NCI-H446 (cell line): ENCODE measurements at regions not wholly inside any gene's neighbourhood (a gene's known extent, or its start where the extent isn't known, plus 50 kb on each side); places are given as distances from the start of the nearest gene placed in this dataset.
A peak's percentile ranks its signal among the peaks of the same experiment; 100 is the strongest.
"Not testable (repeated sequence)": the region's sequence is repeated elsewhere in the genome, so short reads cannot be mapped to it uniquely, and the experiment has no call there.

Experiments used
- DNase-seq, 2 experiments: peaks; one replicate each; lab custom pipeline; 2025; lab: John Stamatoyannopoulos, UW

GRCh38 chr3:34056951-34057390, 258.5 kb downstream of the PDCD6IP start:
- no peak for DNase-seq

GRCh38 chr3:34060995-34061394, 262.6 kb downstream of the PDCD6IP start:
- DNase-seq, result not testable (repeated sequence)

DNA sequence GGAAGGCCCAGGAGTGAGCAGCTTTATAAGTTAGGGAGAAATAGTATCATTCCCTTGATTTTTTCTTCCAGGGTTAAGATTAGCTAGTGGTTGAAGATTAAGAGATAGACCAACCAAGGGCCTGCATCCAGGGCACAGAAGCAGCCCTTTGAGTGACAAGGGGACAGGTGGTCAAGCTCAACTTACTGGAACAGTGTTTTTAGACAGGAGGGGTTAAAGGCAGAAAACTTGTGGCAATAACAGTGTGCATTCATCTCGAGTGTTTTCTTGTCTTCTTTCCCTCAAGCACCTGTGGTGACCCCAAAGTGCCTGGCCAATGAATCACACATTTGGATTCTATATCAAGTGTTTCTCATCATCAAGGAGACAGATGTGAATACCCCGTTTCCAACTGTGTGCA, 267.5 kb downstream of the PDCD6IP start:
- DNase-seq, result no peak

DNA sequence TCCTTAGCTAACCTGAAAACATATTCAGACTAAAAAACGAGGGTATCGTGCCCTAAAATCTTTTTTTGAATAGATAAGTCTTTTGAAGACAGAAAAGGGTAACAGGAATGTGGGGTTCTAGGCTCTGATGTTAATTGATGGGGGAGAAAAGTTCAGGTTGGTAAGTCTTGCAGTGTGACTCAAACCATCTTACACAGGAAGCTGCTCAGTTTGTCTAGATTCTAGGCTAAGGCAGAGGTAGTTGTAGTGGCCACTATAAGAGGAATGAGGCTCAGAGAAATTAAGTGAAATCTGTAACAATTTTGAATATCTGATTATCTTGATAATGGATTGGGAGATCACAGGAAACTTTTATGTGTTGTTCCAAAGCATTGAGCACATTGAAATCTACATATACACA, 267.9 kb downstream of the PDCD6IP start:
- no peak for DNase-seq

- no peak for DNase-seq
Observed at GRCh38 chr3:34066999-34067398, 268.6 kb downstream of the PDCD6IP start.

DNA sequence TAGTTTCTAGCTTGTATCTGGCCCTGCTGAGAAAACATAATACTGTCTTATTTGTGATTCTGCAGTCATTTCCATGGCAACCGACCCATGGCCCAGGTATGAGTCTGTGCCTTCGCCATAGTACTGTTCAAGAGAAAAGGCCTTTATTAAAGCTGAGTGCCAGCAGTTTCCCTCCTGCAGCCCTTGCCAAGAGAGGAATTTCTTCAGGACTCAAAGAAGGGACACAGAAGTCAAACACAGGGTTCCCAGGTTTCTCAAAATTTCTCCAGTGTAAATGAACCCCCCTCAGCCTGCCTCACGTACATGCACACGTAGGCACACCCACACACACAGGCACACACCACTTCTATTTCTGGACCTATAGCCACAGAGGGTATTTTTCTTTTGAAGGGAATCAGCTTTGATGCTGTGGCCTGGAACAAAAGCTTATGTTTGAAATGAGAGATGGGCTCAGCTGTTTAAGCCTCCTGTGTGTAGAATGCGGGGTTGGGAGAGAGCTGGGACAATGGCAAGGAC, 269.2 kb downstream of the PDCD6IP start:
- no peak for DNase-seq

GRCh38 chr3:34068505-34068904, 270.1 kb downstream of the PDCD6IP start:
- no peak for DNase-seq

GRCh38 chr3:34070831-34071585, 272.6 kb downstream of the PDCD6IP start:
- no peak for DNase-seq

DNA sequence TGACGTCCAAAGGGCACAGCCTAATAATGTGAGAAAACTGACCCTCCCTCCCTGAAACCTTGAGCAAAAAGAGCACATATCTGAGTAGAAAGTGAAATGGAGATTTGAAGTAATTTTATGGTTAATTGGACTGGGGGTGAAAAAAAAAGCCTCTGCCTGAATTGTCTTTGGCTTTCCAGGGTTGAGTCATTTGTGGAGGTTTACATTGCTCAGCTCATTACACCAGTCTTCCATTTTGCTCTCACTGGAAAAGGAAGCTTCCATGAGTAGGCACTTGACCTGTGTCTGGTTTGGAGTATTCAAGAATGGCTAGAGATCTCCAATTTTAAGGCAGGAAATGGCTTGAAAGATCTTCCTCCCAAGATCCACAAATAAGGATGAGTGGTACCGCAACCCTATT, 273.9 kb downstream of the PDCD6IP start:
- DNase-seq, result no peak

DNA sequence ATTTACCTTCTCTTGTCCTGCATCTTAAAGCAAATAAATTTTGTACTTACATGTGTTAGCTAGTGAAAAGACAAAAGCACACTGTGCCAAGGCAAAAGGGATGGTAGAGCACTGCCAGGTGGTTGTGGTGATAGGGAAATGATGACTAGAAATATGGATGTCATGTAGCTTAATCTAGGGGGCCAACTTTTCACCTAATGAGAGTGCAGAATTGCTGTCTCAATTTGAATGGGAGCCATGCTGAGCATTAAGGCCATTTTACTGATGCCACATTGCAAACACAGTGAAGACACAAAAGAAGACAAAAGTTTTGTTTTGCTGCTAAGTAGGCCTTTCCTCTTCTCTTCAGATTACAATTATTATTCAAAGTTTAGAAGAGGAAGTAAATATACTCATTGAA, 274.7 kb downstream of the PDCD6IP start:
- no peak for DNase-seq

DNA sequence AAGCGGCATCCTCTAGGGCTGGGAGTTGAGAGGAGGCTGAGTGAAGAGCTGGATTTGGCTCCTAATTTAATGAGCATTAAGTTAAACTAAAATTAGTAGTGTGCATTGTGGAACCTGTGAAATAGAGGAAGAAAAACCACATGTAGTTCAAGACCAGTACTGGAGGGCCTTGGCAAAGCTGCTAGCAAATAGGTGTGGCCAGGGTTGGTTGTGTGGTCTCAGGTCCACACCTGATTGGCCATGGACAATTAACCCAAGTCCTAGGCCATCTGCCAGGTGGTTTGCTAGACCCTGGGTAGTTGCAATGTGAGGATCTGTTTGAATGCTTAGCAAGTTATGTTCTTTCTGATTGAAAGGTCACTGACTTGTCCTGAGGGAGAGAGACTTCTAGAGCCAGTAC, 275.5 kb downstream of the PDCD6IP start:
- DNase-seq, result no peak

DNA sequence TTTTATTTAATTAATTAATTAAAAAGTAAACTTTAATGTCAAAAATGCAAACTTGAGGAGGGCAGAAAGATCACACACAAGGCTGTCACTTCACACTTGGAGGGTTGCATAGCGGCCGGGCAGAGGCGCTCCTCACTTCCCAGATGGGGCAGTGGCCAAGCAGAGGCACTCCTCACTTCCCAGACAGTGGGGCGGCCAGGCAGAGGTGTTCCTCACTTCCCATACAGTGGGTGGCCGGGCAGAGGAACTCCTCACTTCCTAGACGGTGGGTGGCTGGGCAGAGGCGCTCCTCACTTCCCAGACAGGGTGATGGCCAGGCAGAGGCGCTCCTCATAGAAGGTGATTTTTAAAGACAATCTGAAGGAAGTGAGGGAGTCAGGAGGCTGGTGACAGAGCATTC, 277.5 kb downstream of the PDCD6IP start:
- no peak for DNase-seq

GRCh38 chr3:34077417-34078195, 279.2 kb downstream of the PDCD6IP start:
- DNase-seq, result no peak

DNA sequence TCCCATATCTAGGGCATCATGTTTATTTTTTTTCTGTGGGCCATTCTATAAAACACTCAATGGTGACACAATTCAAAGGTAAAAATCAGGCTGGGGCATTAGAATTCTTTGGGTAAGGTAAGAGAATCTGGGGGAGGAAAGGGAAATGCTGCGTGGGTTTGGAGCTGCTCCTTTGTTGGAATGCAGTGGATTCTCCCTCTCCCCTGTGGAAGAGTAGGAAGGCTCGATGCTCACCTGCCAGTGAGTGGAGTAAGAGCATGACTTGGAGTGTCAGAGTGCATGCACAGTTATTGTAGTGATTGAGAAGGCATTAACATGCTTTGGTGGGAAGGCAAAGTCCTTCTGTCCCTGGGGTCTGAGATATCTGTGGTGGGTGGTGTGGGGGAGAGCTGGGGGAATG, 280.0 kb downstream of the PDCD6IP start:
- DNase-seq, result no peak

DNA sequence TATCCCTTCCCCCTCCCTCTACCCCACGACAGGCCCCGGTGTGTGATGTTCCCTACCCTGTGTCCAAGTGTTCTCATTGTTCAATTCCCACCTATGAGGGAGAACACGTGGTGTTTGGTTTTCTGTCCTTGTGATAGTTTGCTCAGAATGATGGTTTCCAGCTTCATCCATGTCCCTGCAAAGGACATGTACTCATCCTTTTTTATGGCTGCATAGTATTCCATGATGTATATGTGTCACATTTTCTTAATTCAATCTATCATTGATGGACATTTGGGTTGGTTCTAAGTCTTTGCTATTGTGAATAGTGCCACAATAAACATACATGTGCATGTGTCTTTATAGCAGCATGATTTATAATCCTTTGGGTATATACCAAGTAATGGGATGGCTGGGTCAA, 281.4 kb downstream of the PDCD6IP start:
- DNase-seq, result not testable (repeated sequence)

DNA sequence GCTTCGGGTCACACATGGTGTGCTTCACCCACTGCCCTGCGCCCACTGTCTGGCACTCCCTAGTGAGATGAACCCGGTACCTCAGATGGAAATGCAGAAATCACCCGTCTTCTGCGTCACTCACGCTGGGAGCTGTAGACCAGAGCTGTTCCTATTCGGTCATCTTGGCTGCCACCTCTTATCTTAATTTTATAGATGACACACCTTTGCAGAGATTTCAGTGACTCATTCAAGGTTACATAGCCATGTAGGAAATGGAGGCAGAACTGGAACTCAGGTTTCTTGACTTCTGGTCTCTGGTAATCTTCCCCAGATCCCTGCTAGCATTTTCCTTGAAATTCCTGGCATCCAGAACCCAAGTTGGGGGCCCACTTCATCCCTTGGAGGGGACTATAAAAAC, 291.9 kb downstream of the PDCD6IP start:
- DNase-seq, result not testable (repeated sequence)

DNA sequence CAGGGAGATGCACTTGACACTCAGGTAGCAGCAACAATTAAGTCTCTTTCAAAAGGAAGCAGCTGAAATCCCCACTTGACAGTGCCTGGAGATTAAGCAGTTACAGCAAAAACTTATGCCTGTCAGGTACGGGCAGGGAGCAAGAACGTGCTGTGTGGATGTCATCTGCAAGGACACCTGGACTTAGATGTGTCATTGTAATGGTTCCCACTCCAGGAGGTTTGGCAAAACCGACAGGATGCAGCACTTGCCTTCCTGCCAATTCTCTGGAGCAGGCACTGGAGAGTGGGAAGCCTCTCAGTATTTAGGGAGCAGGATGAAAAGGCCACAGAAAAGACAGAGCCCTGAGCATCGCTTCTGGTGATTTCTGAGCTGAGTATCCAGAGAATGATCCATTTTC, 292.4 kb downstream of the PDCD6IP start:
- no peak for DNase-seq

DNA sequence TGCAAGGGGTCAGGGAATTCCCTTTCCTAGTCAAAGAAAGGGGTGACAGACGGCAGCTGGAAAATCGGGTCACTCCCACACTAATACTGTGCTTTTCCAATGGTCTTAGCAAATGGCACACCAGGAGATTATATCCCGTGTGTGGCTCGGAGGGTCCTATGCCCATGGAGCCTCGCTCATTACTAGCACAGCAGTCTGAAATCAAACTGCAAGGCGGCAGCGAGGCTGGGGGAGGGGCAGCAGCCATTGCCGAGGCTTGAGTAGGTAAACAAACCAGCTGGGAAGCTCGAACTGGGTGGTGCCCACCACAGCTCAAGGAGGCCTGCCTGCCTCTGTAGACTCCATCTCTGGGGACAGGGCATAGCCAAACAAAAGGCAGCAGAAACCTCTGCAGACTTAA, 295.9 kb downstream of the PDCD6IP start:
- not testable (repeated sequence) for DNase-seq

- no peak for DNase-seq
Observed at GRCh38 chr3:34102288-34102687, 303.9 kb downstream of the PDCD6IP start.

DNA sequence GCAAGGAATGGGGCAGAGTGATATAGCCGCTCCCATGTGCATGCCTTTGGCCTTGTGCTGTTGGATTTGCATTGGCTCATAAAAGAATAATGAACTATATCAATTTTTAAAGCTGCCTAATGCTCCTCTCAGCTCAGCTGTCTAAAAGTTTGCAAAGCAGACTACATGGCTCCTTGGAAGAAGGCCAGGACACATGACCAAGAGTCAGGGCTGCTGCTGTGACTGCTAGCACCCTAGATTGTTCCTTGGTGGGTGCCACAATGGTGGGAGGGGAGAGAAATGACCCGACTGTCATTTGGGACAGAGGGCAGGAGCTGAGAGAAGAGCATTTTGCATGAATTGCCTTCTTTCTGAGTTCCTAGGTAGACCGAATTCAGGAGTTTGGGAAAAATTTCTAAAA, 307.9 kb downstream of the PDCD6IP start:
- DNase-seq, result no peak

DNA sequence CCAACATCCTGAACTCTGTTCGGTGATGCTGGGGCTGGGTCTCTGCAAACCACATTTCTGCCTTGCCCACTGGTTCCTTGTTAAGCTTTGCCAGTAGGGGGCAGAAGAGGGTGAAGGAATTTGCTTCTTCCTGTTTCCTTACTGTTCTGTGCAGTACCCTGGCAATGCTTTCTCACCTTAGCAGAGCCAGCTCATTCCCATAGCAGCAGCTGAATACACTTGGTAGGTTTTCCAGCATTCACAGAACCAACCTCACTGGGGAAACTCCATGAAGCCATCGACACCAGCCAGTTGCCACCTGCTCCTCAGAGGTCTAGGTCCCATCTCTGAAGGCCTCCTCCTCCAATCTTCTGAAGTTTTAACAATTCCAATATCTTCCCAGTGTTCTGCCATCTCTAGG, 308.4 kb downstream of the PDCD6IP start:
- DNase-seq, result peak in 1 of 2 experiments; percentile 35

DNA sequence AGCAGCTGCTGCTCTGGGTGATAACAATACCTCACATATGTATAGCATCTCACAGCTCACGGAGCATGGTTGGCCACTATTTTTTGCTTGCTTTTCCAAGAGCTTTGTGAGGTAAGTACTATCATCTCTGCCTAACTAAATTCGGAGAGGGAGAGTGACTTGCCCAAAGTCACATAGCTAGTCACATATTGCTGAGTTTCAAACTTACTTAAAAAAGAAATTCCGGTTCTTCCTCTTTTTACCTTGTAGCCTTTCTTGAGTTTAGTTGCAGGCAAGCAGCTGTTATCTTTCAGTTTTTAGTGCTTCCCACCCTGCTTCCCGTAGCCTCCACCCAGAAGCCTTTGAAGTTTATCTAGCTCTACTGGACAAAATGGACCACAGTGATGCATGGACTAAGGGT, 309.2 kb downstream of the PDCD6IP start:
- DNase-seq, result no peak

GRCh38 chr3:34109021-34109420, 310.6 kb downstream of the PDCD6IP start:
- peak in 1 of 2 experiments; percentile 16 for DNase-seq
